Body of pancreas (tissue), 4 donors: ENCODE measurements at regions not wholly inside any gene's neighbourhood (a gene's known extent, or its start where the extent isn't known, plus 50 kb on each side); places are given as distances from the start of the nearest gene placed in this dataset.

Experiments
- CTCF ChIP-seq, 7 experiments: fragments of 450-650 bp in 4 of 7; fragments of 200-600 bp in 3 of 7; sonication (generic) in 3 of 7; IDR thresholded peaks; one replicate each; pipeline ENCODE4 v1.5.1; 2016 to 2019; ENCODE audit warnings: antibody characterized with exemption in 7 of 7
- POLR2A ChIP-seq, 3 donors: fragments of 450-650 bp; IDR thresholded peaks; one replicate each; pipeline ENCODE4 v1.6.1; 2016; ENCODE audit warnings: antibody characterized with exemption in 3 of 3, mild to moderate bottlenecking in 2 of 3

GRCh38 chr16:72443809-72444208 lies 271.9 kb upstream of the PMFBP1 start:
- TF ChIP-seq CTCF (IDR thresholded peaks at IDR 0.05) (no peak), POLR2A (IDR thresholded peaks at IDR 0.05) (no peak)
